T1000 (cell line): ENCODE measurements at regions not wholly inside any gene's neighbourhood (a gene's known extent, or its start where the extent isn't known, plus 50 kb on each side); places are given as distances from the start of the nearest gene placed in this dataset.

Experiments used
- DNase-seq: peaks from one replicate; lab custom pipeline; 2025; ENCODE audit warnings: mixed read lengths; lab: John Stamatoyannopoulos, UW

GRCh38 chr3:90015688-90016356, 908.4 kb downstream of the EPHA3 start:
- peak; percentile 81 for DNase-seq

GRCh38 chr3:90016555-90016954, 909.1 kb downstream of the EPHA3 start:
- DNase-seq: no peak

GRCh38 chr3:90018779-90019178, 911.4 kb downstream of the EPHA3 start:
- no peak for DNase-seq

- no peak for DNase-seq
These were observed 917.6 kb downstream of the EPHA3 start for GRCh38 chr3:90025019-90025418.

- no peak for DNase-seq
These were observed 919.0 kb downstream of the EPHA3 start for GRCh38 chr3:90026406-90026805.

GRCh38 chr3:90031121-90031520, 923.7 kb downstream of the EPHA3 start:
- no peak for DNase-seq

- DNase-seq: no peak
These were observed 925.7 kb downstream of the EPHA3 start for GRCh38 chr3:90032980-90033641.

GRCh38 chr3:90034038-90034437, 926.6 kb downstream of the EPHA3 start:
- DNase-seq: no peak

GRCh38 chr3:90035643-90036042, 928.2 kb downstream of the EPHA3 start:
- DNase-seq: no peak

GRCh38 chr3:90036939-90037469, 929.6 kb downstream of the EPHA3 start:
- no peak for DNase-seq

- DNase-seq: no peak
These were observed 932.6 kb downstream of the EPHA3 start for GRCh38 chr3:90039994-90040393.

GRCh38 chr3:90040554-90040953, 933.1 kb downstream of the EPHA3 start:
- DNase-seq: no peak

GRCh38 chr3:90041995-90042394, 934.6 kb downstream of the EPHA3 start:
- DNase-seq: no peak

GRCh38 chr3:90043287-90043686, 935.9 kb downstream of the EPHA3 start:
- no peak for DNase-seq

GRCh38 chr3:90044084-90044816, 936.8 kb downstream of the EPHA3 start:
- no peak for DNase-seq

GRCh38 chr3:90052425-90052950, 945.1 kb downstream of the EPHA3 start:
- DNase-seq: no peak

GRCh38 chr3:90054311-90054710, 946.9 kb downstream of the EPHA3 start:
- no peak for DNase-seq

GRCh38 chr3:90055666-90056065, 948.2 kb downstream of the EPHA3 start:
- DNase-seq: no peak

GRCh38 chr3:90056281-90057032, 949.0 kb downstream of the EPHA3 start:
- DNase-seq: no peak

GRCh38 chr3:90062016-90062415, 954.6 kb downstream of the EPHA3 start:
- DNase-seq: no peak

- DNase-seq: no peak
These were observed 955.3 kb downstream of the EPHA3 start for GRCh38 chr3:90062631-90063200.

- no peak for DNase-seq
These were observed 961.4 kb downstream of the EPHA3 start for GRCh38 chr3:90068783-90069182.
